HepG2 (cell line): ENCODE measurements at regions not wholly inside any gene's neighbourhood (a gene's known extent, or its start where the extent isn't known, plus 50 kb on each side); places are given as distances from the start of the nearest gene placed in this dataset.

ENCODE experiments used
- CC2D1A ChIP-seq: sonication (generic); formaldehyde crosslinking; IDR thresholded peaks from 2 replicates; pipeline ENCODE4 v1.8.1; 2023; ENCODE audit warnings: mild to moderate bottlenecking, missing genetic modification reagents
- HNRNPK ChIP-seq: fragments of 200-400 bp; formaldehyde crosslinking; IDR thresholded peaks from 2 replicates; pipeline ENCODE4 v1.6.1; 2018; ENCODE audit warnings: low read length, low read depth, moderate library complexity, mild to moderate bottlenecking; ENCODE audit not compliant: poor library complexity, severe bottlenecking
- KDM1A ChIP-seq: IDR thresholded peaks from 2 replicates; pipeline ENCODE4 v1.6.1; 2016; ENCODE audit warnings: missing compliant biosample characterization
- POGZ ChIP-seq: sonication (generic); formaldehyde crosslinking; IDR thresholded peaks from 2 replicates; pipeline ENCODE4 v1.4.0; 2020; ENCODE audit warnings: mild to moderate bottlenecking, missing genetic modification reagents
- REPIN1 ChIP-seq: sonication (generic); formaldehyde crosslinking; IDR thresholded peaks from 2 replicates; pipeline ENCODE4 v1.8.0; 2022; ENCODE audit warnings: missing genetic modification reagents, low read depth, mild to moderate bottlenecking, borderline replicate concordance
- TBX2 ChIP-seq: sonication (generic); formaldehyde crosslinking; IDR thresholded peaks from 2 replicates; pipeline ENCODE4 v1.5.0; 2020; ENCODE audit warnings: missing genetic modification reagents, mild to moderate bottlenecking, borderline replicate concordance
- ZSCAN30 ChIP-seq: sonication (generic); formaldehyde crosslinking; IDR thresholded peaks from 2 replicates; pipeline ENCODE4 v1.5.0; 2020; ENCODE audit warnings: mild to moderate bottlenecking, missing genetic modification reagents
- ZSCAN31 ChIP-seq: sonication (generic); formaldehyde crosslinking; IDR thresholded peaks from 2 replicates; pipeline ENCODE4 v1.5.0; 2020; ENCODE audit warnings: low read depth, mild to moderate bottlenecking, missing genetic modification reagents
- TF ChIP-seq, protein P1 (sequence below): sonication (generic); formaldehyde crosslinking; IDR thresholded peaks from 2 replicates; pipeline ENCODE4 v1.5.0; 2020; ENCODE audit warnings: mild to moderate bottlenecking, missing genetic modification reagents, borderline replicate concordance
- TF ChIP-seq, protein P2 (sequence below): sonication (generic); formaldehyde crosslinking; IDR thresholded peaks from 2 replicates; pipeline ENCODE4 v1.5.0; 2020; ENCODE audit warnings: missing genetic modification reagents
- TF ChIP-seq, protein P3 (sequence below): sonication (generic); formaldehyde crosslinking; IDR thresholded peaks from 2 replicates; pipeline ENCODE4 v1.8.0; 2022; ENCODE audit warnings: missing genetic modification reagents, low read depth, mild to moderate bottlenecking, borderline replicate concordance
- TF ChIP-seq, protein P4 (sequence below): sonication (generic); formaldehyde crosslinking; IDR thresholded peaks from 2 replicates; pipeline ENCODE4 v1.4.0; 2020; ENCODE audit warnings: missing genetic modification reagents

DNA sequence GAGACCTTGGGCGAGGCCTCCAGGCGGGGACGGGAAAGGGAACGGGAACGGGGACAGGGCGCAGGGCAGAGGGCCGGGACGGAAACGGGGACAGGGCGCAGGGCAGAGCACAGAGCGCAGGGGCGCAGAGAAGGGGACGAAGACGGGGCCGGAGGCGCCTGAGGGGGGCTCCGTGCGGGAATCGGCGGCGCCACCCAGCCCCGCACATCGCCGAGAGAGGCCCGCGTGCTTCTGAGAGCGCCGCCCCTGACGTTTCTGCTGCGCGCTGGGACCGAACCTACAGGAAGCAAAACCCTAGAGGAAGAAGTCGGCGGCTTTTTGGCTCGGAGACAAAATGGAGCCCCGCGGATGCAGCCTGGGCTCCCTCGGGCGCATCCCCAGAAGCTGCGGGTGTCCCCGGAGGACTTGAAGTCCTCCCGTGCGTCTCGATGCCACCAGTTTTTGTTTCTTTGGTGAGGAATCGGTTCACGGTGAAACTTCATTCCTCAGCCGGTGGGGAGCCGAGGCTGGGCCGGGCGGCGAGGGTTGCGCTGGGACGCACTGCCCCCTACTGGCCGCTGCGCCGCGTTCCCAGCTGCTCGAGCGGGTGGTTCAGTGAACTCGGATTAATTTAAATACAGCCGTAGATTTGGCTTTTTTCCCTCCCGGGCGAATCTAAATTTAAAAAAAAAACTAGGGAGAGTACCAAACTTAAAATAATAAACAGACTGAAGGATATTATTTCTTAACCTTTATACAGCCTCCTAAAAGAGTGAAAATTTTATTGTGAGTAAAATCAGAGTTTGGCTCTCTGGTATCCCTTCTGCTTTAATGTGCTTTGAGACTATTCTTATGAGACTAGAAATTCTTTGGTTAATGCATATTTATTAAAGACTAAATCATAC lies 350.0 kb upstream of the ARGLU1 start (continued):
- TF ChIP-seq, protein P1, sequence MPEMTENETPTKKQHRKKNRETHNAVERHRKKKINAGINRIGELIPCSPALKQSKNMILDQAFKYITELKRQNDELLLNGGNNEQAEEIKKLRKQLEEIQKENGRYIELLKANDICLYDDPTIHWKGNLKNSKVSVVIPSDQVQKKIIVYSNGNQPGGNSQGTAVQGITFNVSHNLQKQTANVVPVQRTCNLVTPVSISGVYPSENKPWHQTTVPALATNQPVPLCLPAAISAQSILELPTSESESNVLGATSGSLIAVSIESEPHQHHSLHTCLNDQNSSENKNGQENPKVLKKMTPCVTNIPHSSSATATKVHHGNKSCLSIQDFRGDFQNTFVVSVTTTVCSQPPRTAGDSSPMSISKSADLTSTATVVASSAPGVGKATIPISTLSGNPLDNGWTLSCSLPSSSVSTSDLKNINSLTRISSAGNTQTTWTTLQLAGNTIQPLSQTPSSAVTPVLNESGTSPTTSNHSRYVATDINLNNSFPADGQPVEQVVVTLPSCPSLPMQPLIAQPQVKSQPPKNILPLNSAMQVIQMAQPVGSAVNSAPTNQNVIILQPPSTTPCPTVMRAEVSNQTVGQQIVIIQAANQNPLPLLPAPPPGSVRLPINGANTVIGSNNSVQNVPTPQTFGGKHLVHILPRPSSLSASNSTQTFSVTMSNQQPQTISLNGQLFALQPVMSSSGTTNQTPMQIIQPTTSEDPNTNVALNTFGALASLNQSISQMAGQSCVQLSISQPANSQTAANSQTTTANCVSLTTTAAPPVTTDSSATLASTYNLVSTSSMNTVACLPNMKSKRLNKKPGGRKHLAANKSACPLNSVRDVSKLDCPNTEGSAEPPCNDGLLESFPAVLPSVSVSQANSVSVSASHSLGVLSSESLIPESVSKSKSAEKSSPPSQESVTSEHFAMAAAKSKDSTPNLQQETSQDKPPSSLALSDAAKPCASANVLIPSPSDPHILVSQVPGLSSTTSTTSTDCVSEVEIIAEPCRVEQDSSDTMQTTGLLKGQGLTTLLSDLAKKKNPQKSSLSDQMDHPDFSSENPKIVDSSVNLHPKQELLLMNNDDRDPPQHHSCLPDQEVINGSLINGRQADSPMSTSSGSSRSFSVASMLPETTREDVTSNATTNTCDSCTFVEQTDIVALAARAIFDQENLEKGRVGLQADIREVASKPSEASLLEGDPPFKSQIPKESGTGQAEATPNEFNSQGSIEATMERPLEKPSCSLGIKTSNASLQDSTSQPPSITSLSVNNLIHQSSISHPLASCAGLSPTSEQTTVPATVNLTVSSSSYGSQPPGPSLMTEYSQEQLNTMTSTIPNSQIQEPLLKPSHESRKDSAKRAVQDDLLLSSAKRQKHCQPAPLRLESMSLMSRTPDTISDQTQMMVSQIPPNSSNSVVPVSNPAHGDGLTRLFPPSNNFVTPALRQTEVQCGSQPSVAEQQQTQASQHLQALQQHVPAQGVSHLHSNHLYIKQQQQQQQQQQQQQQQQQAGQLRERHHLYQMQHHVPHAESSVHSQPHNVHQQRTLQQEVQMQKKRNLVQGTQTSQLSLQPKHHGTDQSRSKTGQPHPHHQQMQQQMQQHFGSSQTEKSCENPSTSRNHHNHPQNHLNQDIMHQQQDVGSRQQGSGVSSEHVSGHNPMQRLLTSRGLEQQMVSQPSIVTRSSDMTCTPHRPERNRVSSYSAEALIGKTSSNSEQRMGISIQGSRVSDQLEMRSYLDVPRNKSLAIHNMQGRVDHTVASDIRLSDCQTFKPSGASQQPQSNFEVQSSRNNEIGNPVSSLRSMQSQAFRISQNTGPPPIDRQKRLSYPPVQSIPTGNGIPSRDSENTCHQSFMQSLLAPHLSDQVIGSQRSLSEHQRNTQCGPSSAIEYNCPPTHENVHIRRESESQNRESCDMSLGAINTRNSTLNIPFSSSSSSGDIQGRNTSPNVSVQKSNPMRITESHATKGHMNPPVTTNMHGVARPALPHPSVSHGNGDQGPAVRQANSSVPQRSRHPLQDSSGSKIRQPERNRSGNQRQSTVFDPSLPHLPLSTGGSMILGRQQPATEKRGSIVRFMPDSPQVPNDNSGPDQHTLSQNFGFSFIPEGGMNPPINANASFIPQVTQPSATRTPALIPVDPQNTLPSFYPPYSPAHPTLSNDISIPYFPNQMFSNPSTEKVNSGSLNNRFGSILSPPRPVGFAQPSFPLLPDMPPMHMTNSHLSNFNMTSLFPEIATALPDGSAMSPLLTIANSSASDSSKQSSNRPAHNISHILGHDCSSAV = no peak
- 0 out of 2 replicates have a peak, but pooled peaks have one; percentile 13 for TF ChIP-seq POGZ (CRISPR knock-in tag)
- TF ChIP-seq, protein P2, sequence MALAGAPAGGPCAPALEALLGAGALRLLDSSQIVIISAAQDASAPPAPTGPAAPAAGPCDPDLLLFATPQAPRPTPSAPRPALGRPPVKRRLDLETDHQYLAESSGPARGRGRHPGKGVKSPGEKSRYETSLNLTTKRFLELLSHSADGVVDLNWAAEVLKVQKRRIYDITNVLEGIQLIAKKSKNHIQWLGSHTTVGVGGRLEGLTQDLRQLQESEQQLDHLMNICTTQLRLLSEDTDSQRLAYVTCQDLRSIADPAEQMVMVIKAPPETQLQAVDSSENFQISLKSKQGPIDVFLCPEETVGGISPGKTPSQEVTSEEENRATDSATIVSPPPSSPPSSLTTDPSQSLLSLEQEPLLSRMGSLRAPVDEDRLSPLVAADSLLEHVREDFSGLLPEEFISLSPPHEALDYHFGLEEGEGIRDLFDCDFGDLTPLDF (CRISPR knock-in tag) = no peak
- TF ChIP-seq ZSCAN31 (CRISPR knock-in tag) = no peak
- no peak for TF ChIP-seq TBX2 (CRISPR knock-in tag)
- TF ChIP-seq KDM1A (CRISPR knock-in tag) = no peak
- TF ChIP-seq, protein P3, sequence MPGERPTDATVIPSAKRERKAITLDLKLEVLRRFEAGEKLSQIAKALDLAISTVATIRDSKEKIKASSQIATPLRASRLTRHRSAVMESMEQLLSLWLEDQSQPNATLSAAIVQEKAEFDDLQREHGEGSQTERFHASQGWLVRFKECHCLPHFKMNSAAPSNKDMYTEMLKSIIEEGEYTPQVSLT = no peak
- TF ChIP-seq, protein P4, sequence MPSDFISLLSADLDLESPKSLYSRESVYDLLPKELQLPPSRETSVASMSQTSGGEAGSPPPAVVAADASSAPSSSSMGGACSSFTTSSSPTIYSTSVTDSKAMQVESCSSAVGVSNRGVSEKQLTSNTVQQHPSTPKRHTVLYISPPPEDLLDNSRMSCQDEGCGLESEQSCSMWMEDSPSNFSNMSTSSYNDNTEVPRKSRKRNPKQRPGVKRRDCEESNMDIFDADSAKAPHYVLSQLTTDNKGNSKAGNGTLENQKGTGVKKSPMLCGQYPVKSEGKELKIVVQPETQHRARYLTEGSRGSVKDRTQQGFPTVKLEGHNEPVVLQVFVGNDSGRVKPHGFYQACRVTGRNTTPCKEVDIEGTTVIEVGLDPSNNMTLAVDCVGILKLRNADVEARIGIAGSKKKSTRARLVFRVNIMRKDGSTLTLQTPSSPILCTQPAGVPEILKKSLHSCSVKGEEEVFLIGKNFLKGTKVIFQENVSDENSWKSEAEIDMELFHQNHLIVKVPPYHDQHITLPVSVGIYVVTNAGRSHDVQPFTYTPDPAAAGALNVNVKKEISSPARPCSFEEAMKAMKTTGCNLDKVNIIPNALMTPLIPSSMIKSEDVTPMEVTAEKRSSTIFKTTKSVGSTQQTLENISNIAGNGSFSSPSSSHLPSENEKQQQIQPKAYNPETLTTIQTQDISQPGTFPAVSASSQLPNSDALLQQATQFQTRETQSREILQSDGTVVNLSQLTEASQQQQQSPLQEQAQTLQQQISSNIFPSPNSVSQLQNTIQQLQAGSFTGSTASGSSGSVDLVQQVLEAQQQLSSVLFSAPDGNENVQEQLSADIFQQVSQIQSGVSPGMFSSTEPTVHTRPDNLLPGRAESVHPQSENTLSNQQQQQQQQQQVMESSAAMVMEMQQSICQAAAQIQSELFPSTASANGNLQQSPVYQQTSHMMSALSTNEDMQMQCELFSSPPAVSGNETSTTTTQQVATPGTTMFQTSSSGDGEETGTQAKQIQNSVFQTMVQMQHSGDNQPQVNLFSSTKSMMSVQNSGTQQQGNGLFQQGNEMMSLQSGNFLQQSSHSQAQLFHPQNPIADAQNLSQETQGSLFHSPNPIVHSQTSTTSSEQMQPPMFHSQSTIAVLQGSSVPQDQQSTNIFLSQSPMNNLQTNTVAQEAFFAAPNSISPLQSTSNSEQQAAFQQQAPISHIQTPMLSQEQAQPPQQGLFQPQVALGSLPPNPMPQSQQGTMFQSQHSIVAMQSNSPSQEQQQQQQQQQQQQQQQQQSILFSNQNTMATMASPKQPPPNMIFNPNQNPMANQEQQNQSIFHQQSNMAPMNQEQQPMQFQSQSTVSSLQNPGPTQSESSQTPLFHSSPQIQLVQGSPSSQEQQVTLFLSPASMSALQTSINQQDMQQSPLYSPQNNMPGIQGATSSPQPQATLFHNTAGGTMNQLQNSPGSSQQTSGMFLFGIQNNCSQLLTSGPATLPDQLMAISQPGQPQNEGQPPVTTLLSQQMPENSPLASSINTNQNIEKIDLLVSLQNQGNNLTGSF (CRISPR knock-in tag) = no peak
- TF ChIP-seq REPIN1 = 0 out of 2 replicates have a peak, but pooled peaks have one; percentile 33
- TF ChIP-seq HNRNPK = peak; percentile 38
- no peak for TF ChIP-seq ZSCAN30 (CRISPR knock-in tag)
- TF ChIP-seq CC2D1A (CRISPR knock-in tag) = no peak
